ENCODE measurements at regions not wholly inside any gene's neighbourhood (a gene's known extent, or its start where the extent isn't known, plus 50 kb on each side); places are given as distances from the start of the nearest gene placed in this dataset.

GRCh38 chr1:29413661-29414060 lies 177.3 kb downstream of the PTPRU start:
- Histone ChIP-seq H2AFZ (ENCODE audit: control insufficient read depth, low read length) (no peak overlapping the region), H3K4me2 (ENCODE audit: control insufficient read depth, extremely low read depth, insufficient read depth, low read depth, low read length) (no peak overlapping the region), H3K9me1 (ENCODE audit: control insufficient read depth, extremely low read depth, insufficient read depth, low read length) (no peaks in the 10 kb centered on the region), H3K4me3 (ENCODE audit: control insufficient read depth in 2 of 3, extremely low read depth in 1 of 3, insufficient read depth in 2 of 3, low read depth in 1 of 3, low read length in 3 of 3) (no peak overlapping the region), H4K20me1 (ENCODE audit: control insufficient read depth, extremely low read depth, insufficient read depth, low read length) (no peaks in the 10 kb centered on the region), H3K4me1 (ENCODE audit: control insufficient read depth, extremely low read depth, insufficient read depth, low read length) (no peaks in the 10 kb centered on the region), H3K9ac (ENCODE audit: control insufficient read depth, extremely low read depth, insufficient read depth, low read length) (no peak overlapping the region), H3K36me3 (ENCODE audit: control insufficient read depth in 2 of 2, extremely low read depth in 1 of 2, insufficient read depth in 2 of 2, low read length in 2 of 2) (no peaks in the 10 kb centered on the region), H3K9me3 (ENCODE audit: control insufficient read depth, low read depth, low read length) (no peaks in the 10 kb centered on the region), H3K79me2 (ENCODE audit: control insufficient read depth, insufficient read depth, low read length) (no peaks in the 10 kb centered on the region), H3K27ac (ENCODE audit: control insufficient read depth, insufficient read depth, low read length) (no peak overlapping the region), H3K27me3 (ENCODE audit: control insufficient read depth, extremely low read depth, insufficient read depth, low read length) (peaks cover 29% of the 10 kb centered on the region)
- TF ChIP-seq EZH2 (IDR thresholded peaks at IDR 0.05; ENCODE audit: low read length) = no peak
- no peak for TF ChIP-seq CTCF (optimal IDR thresholded peaks at IDR 0.05 in 1 of 3, IDR thresholded peaks at IDR 0.05 in 1 of 3, conservative IDR thresholded peaks at IDR 0.05 in 1 of 3; ENCODE audit: extremely low read depth in 1 of 3, insufficient read depth in 2 of 3, low read length in 3 of 3)
- no peak for DNase-seq (ENCODE audit: low read depth, low spot score)
- FAIRE-seq = no peak
- dilution Hi-C loops (cut with MboI; ENCODE audit: extremely low pct_ligation_motif_present, low sequenced_read_pairs) = no loop called here

- Histone ChIP-seq H2AFZ (ENCODE audit: control insufficient read depth, low read length) (no peak overlapping the region), H3K9ac (ENCODE audit: control insufficient read depth, extremely low read depth, insufficient read depth, low read length) (no peak overlapping the region), H3K27ac (ENCODE audit: control insufficient read depth, insufficient read depth, low read length) (no peak overlapping the region), H3K27me3 (ENCODE audit: control insufficient read depth, extremely low read depth, insufficient read depth, low read length) (peaks cover 30% of the 10 kb centered on the region), H3K4me1 (ENCODE audit: control insufficient read depth, extremely low read depth, insufficient read depth, low read length) (no peaks in the 10 kb centered on the region), H3K36me3 (ENCODE audit: control insufficient read depth in 2 of 2, extremely low read depth in 1 of 2, insufficient read depth in 2 of 2, low read length in 2 of 2) (no peaks in the 10 kb centered on the region), H4K20me1 (ENCODE audit: control insufficient read depth, extremely low read depth, insufficient read depth, low read length) (no peaks in the 10 kb centered on the region), H3K9me3 (ENCODE audit: control insufficient read depth, low read depth, low read length) (no peaks in the 10 kb centered on the region), H3K79me2 (ENCODE audit: control insufficient read depth, insufficient read depth, low read length) (no peaks in the 10 kb centered on the region), H3K9me1 (ENCODE audit: control insufficient read depth, extremely low read depth, insufficient read depth, low read length) (no peaks in the 10 kb centered on the region), H3K4me3 (ENCODE audit: control insufficient read depth in 2 of 3, extremely low read depth in 1 of 3, insufficient read depth in 2 of 3, low read depth in 1 of 3, low read length in 3 of 3) (no peak overlapping the region), H3K4me2 (ENCODE audit: control insufficient read depth, extremely low read depth, insufficient read depth, low read depth, low read length) (no peak overlapping the region)
- FAIRE-seq (no peak), DNase-seq (ENCODE audit: low read depth, low spot score) (no peak)
- TF ChIP-seq CTCF (optimal IDR thresholded peaks at IDR 0.05 in 1 of 3, IDR thresholded peaks at IDR 0.05 in 1 of 3, conservative IDR thresholded peaks at IDR 0.05 in 1 of 3; ENCODE audit: extremely low read depth in 1 of 3, insufficient read depth in 2 of 3, low read length in 3 of 3) (no peak), EZH2 (IDR thresholded peaks at IDR 0.05; ENCODE audit: low read length) (no peak)
- dilution Hi-C loops (cut with MboI; ENCODE audit: extremely low pct_ligation_motif_present, low sequenced_read_pairs) = no loop called here
These were observed 176.3 kb downstream of the PTPRU start for GRCh38 chr1:29412591-29412990.

Measured in keratinocyte (primary cell).